ENCODE measurements at regions not wholly inside any gene's neighbourhood (a gene's known extent, or its start where the extent isn't known, plus 50 kb on each side); places are given as distances from the start of the nearest gene placed in this dataset.

- TF ChIP-seq JUND (IDR thresholded peaks at IDR 0.05) = no peak
- no peak for TF ChIP-seq EZH2phosphoT487 (IDR thresholded peaks at IDR 0.05; ENCODE audit: borderline replicate concordance, low read depth)
- TF ChIP-seq YY1 (IDR thresholded peaks at IDR 0.05; ENCODE audit: low read depth) = no peak
- TF ChIP-seq NRF1 (IDR thresholded peaks at IDR 0.05; ENCODE audit: low read depth, low read length) = no peak
- TF ChIP-seq REST (IDR thresholded peaks at IDR 0.05; ENCODE audit: low read depth, low read length) = no peak
- TF ChIP-seq TEAD4 (IDR thresholded peaks at IDR 0.05; ENCODE audit: borderline replicate concordance, insufficient read depth) = no peak
- TF ChIP-seq RCOR1 (IDR thresholded peaks at IDR 0.05; ENCODE audit: low read length) = no peak
These were observed 605.1 kb upstream of the CNTNAP5 start for GRCh38 chr2:123419976-123420375.

DNA sequence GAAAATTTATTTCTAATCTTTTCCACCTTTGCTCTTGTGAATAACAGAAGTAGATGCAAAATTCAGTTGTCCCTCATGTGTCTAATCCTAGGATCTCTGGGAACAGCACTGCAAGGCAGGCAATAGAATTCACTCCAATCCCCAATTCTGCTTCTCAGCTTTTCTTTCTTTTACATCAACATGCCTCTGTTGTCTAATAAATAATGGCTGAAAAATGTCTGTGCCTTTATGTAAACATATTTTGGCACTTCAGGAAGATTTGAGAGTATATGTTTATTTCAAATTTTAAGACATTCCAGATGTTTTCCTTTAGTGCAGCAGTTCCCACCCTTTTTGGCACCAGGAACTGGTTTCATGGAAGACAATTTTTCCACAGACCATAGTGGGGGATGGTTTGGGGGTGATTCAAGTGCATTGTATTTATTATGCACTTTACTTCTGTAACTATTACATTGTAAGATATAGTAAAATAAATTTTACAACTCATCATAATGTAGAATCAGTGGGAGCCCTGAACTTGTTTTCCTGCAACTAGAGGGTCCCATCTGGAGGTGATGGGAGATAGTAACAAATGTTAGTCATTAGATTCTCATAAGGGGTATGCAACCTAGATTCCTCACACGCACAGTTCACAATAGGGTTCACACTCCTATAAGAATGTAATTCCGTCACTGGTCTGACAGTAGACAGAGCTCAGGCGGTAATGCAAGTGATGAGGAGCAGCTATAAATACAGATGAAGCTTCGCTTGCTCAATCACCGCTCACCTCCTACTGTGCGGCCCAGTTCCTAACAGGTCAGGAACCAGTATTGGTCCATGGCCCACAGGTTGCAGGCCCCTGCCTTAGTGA is 590.3 kb upstream of the CNTNAP5 start:
- no peaks in the 10 kb centered on the region for H4K20me1 ChIP-seq (ENCODE audit: insufficient read depth)
- WGBS (ENCODE audit: low lambda C conversion rate) = 46% methylated on average over 6 of the region's 6 CpGs
- no peaks in the 10 kb centered on the region for H3F3A ChIP-seq (replicated peaks; ENCODE audit: insufficient read depth)
- ChIA-PET POLR2A (no interaction called here), CTCF (no interaction called here)
- H3K4me1 ChIP-seq (ENCODE audit: control insufficient read depth in 1 of 2, insufficient read depth in 2 of 2, low read depth in 1 of 2, low read length in 1 of 2) = peaks cover 0 to 7% of the 10 kb centered on the region in 2 experiments; a peak in 2 of 4 replicates
- H3K27ac ChIP-seq (ENCODE audit: low read depth in 2 of 2, low read length in 1 of 2) = no peak overlapping the region
- H3K36me3 ChIP-seq (replicated peaks in 1 of 2; ENCODE audit: control insufficient read depth in 1 of 2, insufficient read depth in 2 of 2, low read length in 1 of 2) = no peaks in the 10 kb centered on the region
- no peaks in the 10 kb centered on the region for H3K79me2 ChIP-seq (ENCODE audit: insufficient read depth)
- H3K9me3 ChIP-seq = no peaks in the 10 kb centered on the region
- H3K27me3 ChIP-seq (ENCODE audit: insufficient read depth) = no peaks in the 10 kb centered on the region
- no peaks in the 10 kb centered on the region for H3K9me2 ChIP-seq
- H2AFZ ChIP-seq (ENCODE audit: low read depth) = no peak overlapping the region
- H3K4me3 ChIP-seq (ENCODE audit: low read depth in 2 of 2, low read length in 1 of 2) = no peak overlapping the region
- no peak overlapping the region for H3K4me2 ChIP-seq
- no peak for TF ChIP-seq CHD2 (IDR thresholded peaks at IDR 0.05; ENCODE audit: low read length, partially characterized antibody)
- no peak for TF ChIP-seq ELF1 (IDR thresholded peaks at IDR 0.05)
- TF ChIP-seq NRF1 (IDR thresholded peaks at IDR 0.05; ENCODE audit: low read depth, low read length) = no peak
- TF ChIP-seq, protein P1, sequence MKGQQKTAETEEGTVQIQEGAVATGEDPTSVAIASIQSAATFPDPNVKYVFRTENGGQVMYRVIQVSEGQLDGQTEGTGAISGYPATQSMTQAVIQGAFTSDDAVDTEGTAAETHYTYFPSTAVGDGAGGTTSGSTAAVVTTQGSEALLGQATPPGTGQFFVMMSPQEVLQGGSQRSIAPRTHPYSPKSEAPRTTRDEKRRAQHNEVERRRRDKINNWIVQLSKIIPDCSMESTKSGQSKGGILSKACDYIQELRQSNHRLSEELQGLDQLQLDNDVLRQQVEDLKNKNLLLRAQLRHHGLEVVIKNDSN (IDR thresholded peaks at IDR 0.05; ENCODE audit: borderline replicate concordance, low read depth) = no peak
- TF ChIP-seq FOXM1 (IDR thresholded peaks at IDR 0.05; ENCODE audit: low read depth) = no peak
- no peak for TF ChIP-seq MEF2A (IDR thresholded peaks at IDR 0.05; ENCODE audit: borderline replicate concordance, low read depth)
- no peak overlapping the region for H3K9ac ChIP-seq
- DNase-seq = no peak

More at GRCh38 chr2:123419976-123420375, 605.1 kb upstream of the CNTNAP5 start:
- CTCF ChIA-PET = no interaction called here
- POLR2A ChIA-PET = no interaction called here
- Histone ChIP-seq H3K9me3 (no peaks in the 10 kb centered on the region; the same call in 1 of the 2 replicates), H3K36me3 (replicated peaks in 1 of 2; ENCODE audit: control insufficient read depth in 1 of 2, insufficient read depth in 2 of 2, low read length in 1 of 2) (no peaks in the 10 kb centered on the region), H2AFZ (ENCODE audit: low read depth) (no peak overlapping the region), H3K79me2 (ENCODE audit: insufficient read depth) (no peaks in the 10 kb centered on the region), H3K9ac (no peak overlapping the region), H3K4me3 (ENCODE audit: low read depth in 2 of 2, low read length in 1 of 2) (no peak overlapping the region), H3F3A (replicated peaks; ENCODE audit: insufficient read depth) (no peaks in the 10 kb centered on the region), H3K4me2 (no peak overlapping the region), H4K20me1 (ENCODE audit: insufficient read depth) (no peaks in the 10 kb centered on the region), H3K27me3 (ENCODE audit: insufficient read depth) (no peaks in the 10 kb centered on the region), H3K4me1 (ENCODE audit: control insufficient read depth in 1 of 2, insufficient read depth in 2 of 2, low read depth in 1 of 2, low read length in 1 of 2) (peaks cover 0 to 3% of the 10 kb centered on the region in 2 experiments; a peak in 1 of 4 replicates), H3K9me2 (0 out of 2 replicates have a peak, but pooled peaks cover 3% of the 10 kb centered on the region), H3K27ac (ENCODE audit: low read depth in 2 of 2, low read length in 1 of 2) (no peak overlapping the region)
- DNase-seq = no peak

Measured in SK-N-SH (cell line).